Embryonic facial prominence (tissue), 1 donor: ENCODE measurements at regions not wholly inside any gene's neighbourhood (a gene's known extent, or its start where the extent isn't known, plus 50 kb on each side); places are given as distances from the start of the nearest gene placed in this dataset.

Experiments used
- DNase-seq: peaks from one replicate; pipeline ENCODE4 v3.0.0-alpha.2; 2016; ENCODE audit errors: extremely low spot score

DNA sequence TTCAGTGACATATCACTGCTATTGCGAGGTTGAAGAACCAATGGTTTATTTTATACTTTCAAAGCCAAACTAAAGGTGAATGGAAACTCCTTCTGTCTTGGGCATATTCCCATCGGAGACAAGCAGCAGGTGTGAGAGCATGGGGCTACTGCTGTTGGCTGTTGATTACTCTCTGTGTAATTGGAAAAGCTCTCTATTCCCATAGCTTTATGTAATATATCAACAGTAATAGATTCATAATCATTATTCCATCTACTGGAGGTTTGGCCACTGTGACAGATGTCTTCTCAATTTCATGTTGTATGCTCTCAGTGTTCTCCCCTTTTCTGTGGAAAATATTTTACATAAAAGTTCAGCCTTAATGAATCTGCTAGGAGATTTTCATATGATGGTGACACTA lies 352.0 kb downstream of the BTG1 start:
- DNase-seq = no peak

DNA sequence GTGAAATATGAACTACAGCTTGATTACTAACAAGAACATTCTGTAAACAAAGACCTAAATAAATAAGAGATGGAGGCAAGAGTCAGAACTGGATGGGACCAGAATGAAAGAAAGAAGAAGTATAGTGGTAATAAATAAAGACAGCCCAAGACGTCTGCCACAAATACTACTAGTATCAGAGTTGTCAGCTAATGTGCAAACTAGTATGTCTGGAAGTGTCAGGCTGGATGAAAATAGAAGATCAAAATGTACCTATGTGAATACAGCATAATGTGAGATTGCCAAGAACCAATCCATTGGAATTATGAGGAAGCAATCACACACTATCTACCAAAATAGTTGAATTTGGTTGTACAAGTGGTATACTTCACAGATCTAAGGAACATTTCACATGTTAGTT lies 353.0 kb downstream of the BTG1 start:
- no peak for DNase-seq

DNA sequence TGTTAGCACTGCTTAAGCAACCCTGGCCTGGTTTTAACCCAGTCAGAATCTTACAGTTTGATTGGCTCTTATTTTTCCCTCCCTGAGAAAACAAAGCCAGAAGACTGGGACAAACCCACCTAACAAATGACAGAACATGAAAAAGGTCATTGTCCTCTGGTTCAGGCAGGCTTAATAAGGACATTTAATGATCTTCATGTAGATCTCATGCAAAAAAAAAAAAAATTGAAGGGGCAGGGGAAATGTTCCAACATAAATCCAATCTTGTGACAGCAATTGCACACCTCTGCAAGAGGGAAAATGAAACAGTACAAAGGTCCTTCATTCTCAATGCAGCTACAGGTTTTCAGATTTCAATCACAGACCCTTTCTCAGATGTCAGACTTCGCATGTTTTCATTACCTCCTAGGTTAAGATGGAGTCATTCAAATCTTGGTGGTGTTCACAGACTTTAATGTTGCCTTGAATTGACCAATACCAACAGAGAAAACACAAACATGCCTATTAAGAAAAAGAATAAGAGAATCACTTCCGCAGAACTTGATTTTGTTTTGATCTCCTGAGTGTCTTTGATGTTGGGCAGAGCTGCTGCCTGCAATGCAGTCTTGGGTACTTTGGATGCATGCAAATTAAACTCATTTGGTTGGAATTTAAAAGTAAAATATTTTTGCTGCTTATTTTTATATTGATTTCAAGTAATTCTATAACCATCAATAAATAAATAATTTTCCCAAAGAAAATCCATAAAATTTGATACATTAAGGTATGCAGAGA lies 359.0 kb downstream of the BTG1 start:
- no peak for DNase-seq

DNA sequence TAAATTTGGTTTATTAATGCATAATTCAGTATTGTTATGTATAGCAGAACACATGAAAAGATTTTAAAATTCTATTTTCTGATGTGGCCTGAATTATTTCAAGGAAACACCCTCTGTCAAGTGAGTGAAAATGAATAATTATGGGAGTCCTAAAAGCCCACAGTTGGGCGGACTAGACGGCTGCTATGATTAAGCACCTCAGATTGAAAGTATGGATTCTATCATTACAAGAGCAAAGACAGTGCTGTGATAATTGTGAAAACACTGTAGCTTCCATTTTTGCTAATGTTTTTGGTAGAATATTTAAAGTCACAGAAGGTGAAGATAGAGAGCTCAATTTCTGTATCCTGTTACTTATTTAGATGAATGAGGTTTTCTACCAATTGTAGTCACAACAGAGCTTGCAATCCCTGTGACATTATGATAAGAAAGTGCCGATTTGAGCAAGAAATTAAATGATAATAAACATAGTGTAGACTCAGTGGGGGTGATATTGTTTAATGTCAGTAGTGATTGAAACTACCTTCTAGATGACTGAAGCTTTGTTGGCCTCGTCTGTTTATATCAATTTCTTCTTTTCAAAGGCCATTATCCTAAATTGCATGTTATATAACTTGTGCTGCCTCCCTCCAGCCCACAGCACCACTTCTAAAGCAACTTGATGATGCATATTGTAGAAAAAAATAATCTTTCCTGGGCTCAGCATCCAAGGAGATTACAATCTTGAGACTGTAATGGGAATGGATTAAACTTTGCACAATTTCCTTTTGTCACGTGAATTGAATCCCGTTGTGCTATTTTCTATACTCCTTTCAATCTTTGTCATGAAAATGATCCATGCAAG lies 359.8 kb downstream of the BTG1 start:
- DNase-seq = no peak

DNA sequence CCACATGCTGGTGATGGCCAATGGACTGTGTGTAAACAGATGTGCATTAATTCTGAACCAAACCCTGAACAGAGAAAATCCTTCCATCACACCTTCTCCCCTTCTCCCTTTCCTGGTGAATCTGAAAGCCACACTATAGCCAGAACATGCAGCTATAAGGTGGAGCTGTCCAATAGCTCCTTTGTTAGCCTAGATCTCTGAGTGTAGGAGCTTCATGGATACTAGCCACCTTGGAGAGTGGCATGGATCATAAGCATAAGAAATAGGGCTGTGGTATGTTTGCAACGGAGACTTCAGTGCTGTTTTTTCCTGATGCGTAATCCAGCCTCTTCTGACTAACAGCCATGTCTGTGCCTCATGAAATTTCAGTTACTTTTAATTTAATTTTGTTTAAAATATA lies 364.5 kb downstream of the BTG1 start:
- no peak for DNase-seq

DNA sequence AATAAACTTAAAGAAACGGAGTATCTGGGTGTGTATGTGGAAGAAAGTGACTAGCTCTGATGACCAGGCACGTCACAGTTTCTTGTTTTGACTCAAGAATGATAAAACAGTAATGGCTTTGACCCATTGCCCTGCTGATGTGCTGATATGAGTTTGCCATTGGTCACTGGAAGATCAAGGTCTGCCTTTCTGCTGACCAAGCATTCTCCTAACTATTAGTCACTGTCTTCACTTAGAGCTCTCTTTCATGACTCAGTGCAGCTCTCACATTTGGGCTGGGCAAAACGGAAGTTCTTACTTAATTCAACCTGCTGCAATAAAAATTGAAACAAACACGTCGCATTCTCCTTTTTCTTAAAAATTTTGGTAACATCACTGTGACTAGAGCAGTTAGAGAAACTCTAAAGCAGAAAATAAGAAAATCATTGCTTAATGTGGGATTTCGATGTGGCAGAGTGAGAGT lies 366.7 kb downstream of the BTG1 start:
- DNase-seq = no peak

DNA sequence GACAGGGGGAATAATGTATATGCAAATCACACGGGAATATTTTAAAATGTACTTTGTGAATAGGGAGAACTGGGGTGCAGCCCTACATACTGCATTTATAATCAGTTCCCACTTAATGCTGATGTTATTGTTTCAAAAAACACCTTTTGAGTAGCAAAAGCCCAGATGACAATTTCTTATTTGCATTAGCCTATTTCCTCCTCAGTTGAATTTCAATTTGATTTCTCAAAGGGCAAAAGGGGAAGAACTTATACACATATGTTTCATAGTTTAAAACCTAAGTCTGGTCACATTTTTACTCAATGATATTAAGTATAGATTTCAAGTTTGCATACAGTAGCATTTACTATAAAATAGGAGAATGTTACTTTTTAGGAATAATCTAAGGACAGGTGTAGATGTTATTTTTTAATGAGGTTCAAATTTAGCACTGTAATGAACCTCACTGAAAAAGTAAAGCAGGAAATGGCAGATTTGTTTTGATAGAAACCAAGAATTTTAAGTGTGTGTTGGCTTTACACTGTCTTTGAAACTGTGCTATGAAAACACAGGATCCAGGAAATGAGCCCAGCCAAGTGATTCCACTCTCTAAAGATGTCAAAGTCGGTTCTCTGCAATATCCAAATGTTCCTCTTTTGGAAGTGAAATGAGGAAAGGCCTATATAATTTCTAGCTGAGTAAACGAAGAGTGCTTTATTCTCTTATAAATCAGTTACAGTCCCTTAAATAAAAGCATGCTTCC lies 367.4 kb downstream of the BTG1 start:
- DNase-seq = no peak

DNA sequence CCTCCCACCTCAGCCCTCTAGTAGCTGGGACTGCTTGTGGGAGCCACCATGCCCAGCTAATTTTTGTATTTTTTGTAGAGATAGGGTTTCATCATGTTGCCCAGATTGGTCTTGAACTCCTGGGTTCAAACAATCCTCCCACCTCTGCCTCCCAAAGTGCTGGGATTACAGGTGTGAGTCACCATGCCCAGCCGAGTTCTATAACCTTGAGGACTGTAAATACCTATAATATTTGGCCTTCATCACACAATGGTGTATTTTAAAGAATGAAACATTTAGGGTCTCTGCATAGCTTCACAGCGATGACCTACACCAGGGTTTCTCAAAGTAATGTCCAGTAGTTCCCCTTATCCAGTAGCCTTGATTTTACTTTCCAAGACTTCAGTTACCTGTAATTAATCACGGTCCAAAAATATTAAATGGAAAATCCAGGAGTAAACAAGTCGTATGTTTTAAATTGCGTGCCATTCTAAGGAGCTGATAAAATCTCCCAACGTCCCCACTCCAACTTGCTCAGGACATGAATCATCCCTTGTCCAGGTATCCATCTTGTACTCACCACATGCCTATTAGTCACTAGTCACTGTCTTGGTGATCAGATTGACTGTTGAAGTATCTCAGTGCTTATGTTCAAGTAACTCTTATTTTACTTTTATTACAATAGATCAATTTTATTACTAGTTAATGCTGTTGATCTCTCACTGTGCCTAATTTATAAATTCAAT lies 368.2 kb downstream of the BTG1 start:
- DNase-seq = no peak

DNA sequence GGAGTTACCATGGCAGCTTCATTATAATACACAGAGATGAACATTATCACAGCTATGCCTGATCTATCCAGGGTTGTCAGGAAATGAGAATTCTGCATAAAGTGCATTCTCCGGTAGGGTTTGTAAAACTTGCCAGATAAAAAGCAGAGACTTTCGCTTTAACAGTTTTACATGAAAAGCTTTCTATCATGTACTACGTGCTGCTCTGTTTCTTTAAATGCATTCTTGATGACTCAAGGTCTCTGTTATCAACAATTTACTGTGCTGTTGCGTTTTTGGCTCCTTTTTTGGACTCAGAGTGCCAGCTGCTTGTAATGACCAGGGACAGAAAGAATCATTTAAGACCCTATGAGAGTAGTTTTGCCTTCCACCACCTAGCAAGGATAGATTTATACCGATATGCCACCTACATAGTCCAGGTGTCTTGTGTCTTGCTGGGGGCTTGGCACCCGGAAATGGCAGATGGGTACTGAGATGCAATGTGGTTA lies 371.2 kb downstream of the BTG1 start:
- no peak for DNase-seq

DNA sequence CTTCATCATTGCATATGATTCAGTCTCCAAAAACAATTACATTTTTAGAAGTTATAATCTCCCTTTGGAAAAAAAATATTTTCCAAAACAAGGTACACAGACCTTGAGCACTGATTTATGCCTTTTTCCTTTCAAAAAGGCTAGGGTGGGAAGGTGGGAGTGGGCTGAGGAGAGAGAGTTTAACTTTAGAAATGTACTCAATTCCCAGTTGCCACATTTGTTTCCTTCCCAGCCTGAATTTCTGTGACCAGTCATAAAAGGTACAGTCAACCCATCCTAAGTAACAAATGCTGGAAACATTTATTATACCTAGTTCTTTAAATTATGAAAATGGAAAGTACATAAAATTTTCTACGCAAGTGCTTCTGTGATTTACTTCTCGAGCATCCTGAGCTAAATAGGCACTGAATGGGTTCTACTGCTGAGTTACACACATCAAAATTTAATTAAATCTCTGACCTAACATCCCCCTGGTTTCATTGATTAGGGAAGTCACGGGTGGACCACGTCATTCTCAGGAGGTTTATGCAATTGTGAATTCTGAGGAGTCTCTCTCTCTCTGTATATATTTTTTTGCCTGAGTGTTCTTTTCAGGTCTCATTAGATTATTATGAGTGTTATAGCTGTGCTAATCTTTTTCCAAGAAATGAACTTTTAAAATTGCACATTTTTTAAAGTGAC lies 371.8 kb downstream of the BTG1 start:
- no peak for DNase-seq

DNA sequence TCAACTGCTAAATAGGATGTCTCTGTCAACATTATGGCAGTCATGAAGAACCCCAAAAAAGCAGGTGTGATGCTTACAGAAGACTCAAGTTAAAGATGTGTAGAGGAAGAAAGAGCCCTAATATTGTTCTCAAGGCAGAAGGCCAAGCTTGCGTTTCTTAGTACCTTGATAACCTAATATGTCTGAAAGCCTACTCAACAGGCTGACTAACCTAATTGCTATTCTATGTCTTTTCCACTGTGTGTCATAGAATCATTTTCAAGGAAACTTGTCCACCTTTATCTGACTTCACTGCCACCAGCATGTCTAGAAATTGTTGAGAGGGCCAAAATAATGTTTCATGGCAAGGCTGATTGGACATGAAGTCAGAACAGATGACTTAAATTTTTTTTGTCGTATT lies 373.2 kb downstream of the BTG1 start:
- no peak for DNase-seq

DNA sequence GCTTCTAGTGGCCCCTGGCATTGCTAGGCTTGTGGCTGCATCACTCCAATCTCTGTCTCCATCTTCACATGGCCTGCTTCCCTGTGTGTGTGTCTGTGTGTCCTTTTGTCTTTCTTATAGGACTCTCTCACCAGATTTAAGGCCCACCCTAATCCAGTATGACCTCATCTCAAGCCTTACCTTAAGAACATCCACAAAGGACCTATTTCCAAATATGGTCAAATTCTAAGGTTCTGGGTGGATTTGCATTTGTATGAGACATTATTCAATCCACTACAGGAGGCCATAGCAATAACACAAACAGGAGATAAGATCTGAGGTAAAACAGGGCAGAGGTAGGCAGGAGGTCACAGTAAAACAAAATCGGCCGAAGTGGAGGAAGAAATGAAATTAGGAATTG lies 375.9 kb downstream of the BTG1 start:
- no peak for DNase-seq

DNA sequence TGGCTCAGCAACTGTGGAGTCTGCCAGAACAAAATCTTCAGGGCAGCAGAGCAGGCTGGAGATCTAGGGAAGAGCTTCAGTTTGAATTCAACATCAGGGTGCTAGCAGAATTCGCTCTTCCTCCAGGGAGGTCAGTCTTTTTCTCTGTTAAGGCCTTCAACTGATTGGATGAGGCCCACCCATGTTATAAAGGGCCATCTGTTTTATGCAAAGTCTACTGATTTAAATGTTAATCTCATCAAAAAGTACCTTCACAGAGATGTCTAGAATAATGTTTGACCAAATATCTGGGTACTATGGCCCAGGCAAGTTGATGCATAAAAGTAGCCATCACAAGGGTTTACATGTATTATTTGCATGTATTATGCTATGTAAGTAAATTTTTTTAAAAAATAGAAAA lies 378.4 kb downstream of the BTG1 start:
- no peak for DNase-seq

DNA sequence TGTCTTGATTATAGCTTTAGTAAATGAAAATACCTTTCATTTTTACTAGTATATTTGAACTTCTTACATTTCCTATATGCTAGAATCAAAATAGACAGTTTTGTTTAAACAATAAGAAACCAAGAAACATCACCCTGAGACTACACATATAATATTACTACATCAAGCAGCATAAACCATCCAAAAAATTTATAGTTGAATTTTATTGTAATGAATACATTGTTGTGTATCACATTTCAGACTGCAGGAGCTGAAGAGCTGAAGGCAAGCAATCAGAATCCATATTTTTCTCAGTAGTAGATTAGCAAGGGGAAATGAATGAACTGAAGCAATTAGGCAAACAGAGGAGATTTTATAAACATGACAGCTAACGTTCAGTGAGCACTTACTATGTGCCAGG lies 379.2 kb downstream of the BTG1 start:
- DNase-seq = no peak

DNA sequence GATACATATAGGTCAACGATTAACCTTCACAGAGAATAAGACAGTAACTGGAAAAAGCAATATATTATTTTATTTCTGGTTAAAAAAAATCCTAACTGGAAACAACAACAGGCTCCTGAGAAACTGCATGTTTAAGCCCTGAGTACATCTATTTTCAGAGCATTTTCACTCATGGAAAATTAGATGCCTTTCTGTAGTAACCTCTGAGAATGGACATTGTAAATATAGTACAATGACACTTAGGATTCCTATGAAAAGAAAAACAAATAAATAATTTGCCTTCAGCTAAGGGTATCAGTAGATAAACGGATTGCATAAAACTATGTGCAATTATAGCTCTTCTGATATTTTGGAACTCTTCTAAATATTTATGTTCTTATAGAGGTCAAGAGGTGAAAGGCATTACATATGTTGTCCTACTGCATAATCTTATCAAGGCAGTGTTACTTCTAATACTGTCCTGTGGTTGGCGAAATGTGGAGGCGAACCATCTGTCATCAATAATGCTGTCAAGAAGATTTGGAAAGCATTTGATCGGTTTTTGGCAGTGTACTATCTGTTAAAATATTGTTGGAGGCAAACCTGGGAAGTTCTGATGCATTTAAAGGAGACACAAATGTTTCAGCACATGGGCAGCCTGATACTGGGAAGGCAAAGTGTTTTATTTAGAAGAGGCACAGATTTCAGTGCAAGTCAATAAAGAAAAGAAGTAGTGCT lies 381.8 kb downstream of the BTG1 start:
- DNase-seq = no peak

DNA sequence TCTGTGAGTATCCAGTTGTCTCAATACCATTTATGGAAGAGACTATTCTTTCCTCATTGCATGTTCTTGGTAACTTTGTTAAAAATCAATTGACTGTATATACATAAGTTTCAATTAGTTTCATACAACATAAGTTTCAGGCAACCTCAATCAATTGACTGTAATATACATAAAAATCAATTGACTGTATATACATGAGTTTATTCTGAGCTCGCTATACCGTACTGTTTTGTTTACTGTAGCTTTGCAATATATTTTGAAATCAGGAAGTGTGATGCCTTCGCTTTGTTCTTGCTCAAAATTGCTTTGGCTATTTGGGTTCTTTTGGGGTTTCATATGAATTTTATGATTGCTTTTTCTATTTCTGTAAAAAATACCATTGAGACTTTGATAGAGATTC lies 392.0 kb downstream of the BTG1 start:
- DNase-seq = no peak

DNA sequence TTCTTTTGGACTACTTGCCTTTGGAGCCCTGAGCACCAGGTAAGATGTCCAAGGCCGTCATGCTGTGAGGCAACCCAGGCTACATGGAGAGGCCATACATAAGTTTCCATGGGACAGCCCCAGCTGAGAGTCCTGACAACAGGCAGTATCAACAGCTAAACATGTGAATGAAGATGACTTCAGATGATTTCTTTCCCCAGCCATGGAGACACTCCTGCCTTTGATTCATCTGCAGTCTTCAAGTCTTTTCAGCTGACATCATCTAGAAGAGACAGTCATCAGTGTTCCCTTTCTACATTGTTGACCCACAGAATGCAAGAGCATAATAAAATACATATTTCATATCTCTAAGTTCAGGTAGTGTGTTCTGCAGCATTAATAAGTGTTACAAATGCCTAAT lies 398.7 kb downstream of the BTG1 start:
- no peak for DNase-seq

DNA sequence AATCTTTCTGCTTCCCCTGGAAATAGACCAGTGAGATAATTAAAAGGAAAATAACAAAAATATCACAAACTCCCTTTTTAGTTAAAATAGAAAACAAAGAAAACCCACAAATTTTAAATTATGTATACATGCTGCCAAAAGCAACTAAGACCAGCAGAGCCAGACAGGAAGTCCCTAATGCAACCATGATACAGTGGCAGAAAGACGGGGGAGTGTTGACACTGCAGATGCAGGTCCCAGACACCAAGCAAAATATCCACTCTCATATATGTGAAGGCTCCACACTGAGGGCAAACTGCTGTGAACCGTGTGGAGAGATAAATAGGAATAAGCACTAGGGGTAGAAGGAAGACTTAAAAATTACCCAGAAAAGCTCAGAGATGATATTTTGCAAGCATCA lies 401.0 kb downstream of the BTG1 start:
- no peak for DNase-seq

DNA sequence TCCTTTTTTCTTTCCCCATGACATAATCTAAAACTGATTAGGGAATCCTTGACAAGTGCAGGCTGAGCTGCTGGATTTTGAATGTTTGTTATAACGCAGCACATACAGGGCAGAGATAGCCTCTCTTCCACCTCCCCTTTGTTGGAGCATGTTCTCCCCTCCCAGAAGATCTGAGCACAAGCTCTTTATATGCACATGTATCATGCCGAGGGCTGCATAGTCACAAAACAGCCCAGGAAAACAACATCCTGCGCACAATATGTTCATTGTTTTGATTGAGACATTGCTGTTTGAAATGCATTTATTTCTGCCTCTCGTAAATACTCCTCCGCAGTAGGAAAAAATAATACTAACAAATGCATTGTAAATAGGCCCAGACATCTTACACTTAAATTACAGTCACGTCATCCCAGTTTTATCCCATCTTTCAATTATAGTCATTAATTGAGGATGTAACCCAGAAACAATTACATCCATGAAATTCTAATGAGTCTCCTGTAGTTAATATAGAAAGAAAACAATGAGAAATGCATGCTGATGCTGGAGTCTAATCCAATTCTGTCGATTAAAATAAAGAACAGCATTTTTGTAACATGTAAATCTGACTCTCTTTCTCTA lies 401.8 kb downstream of the BTG1 start:
- DNase-seq = no peak

DNA sequence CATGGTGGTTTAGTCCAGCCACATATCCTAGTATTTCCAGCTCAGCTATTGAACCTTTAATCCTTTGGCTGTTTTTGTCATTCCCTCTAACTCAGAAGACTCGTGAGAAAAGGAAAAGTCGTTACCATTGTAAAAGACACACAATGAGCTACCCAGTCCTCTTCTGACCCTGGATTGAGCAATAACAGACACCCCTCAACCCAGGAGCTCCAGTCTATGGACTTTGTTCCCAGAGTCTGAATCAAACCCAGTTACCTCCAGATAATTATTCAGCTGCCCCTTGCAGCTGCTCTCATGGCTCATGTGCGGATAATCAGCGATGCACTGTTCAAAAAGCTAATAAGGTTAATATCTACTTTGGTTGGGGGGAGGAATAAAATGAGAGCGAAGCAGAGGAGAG lies 402.4 kb downstream of the BTG1 start:
- no peak for DNase-seq
